ENCODE measurements at regions not wholly inside any gene's neighbourhood (a gene's known extent, or its start where the extent isn't known, plus 50 kb on each side); places are given as distances from the start of the nearest gene placed in this dataset.

GRCh38 chr3:194277104-194277785 lies 73.9 kb downstream of the CPN2 start:
- H3K27ac ChIP-seq = peak overlapping the region; percentile 79 to 87

GRCh38 chr3:194277786-194278130 lies 73.4 kb downstream of the CPN2 start:
- peak overlapping the region; percentile 79 to 87 for H3K27ac ChIP-seq
- H3K36me3 ChIP-seq = no peaks in the 10 kb centered on the region
- DNase-seq = peak; percentile 57 to 87
- H3K4me1 ChIP-seq = peaks cover 0 to 60% (median 50%) of the 10 kb centered on the region in 4 donors
- no peak for TF ChIP-seq CTCF (IDR thresholded peaks at IDR 0.05)
- intact Hi-C loops (cut with DNase I; ENCODE audit: low total_unique reads) = no loop called here
- no peaks in the 10 kb centered on the region for H3K27me3 ChIP-seq
- peak overlapping the region in 1 of 2 donors; percentile 10 for H3K4me3 ChIP-seq
- no peaks in the 10 kb centered on the region for H3K9me3 ChIP-seq

More at GRCh38 chr3:194277104-194277785, 73.9 kb downstream of the CPN2 start:
- intact Hi-C loops (cut with DNase I; ENCODE audit: low total_unique reads) = no loop called here
- Histone ChIP-seq H3K9me3 (no peaks in the 10 kb centered on the region), H3K27me3 (no peaks in the 10 kb centered on the region), H3K4me3 (peak overlapping the region in 1 of 2 donors; percentile 10), H3K36me3 (no peaks in the 10 kb centered on the region), H3K4me1 (peaks cover 0 to 62% (median 51%) of the 10 kb centered on the region in 4 donors)
- peak; percentile 68 to 91 for DNase-seq
- TF ChIP-seq CTCF (IDR thresholded peaks at IDR 0.05) = no peak

GRCh38 chr3:194278186-194278845 lies 72.8 kb downstream of the CPN2 start:
- no peak overlapping the region for H3K4me3 ChIP-seq
- TF ChIP-seq CTCF (IDR thresholded peaks at IDR 0.05) = no peak
- H3K27me3 ChIP-seq = no peaks in the 10 kb centered on the region
- intact Hi-C loops (cut with DNase I; ENCODE audit: low total_unique reads) = no loop called here
- peak; percentile 16 to 56 for DNase-seq
- H3K9me3 ChIP-seq = no peaks in the 10 kb centered on the region
- H3K36me3 ChIP-seq = no peaks in the 10 kb centered on the region
- H3K27ac ChIP-seq = peak overlapping the region; percentile 79 to 87
- peaks cover 0 to 60% (median 50%) of the 10 kb centered on the region in 4 donors for H3K4me1 ChIP-seq

GRCh38 chr3:194279101-194279500 lies 72.0 kb downstream of the CPN2 start:
- Histone ChIP-seq H3K4me3 (no peak overlapping the region), H3K27ac (no peak overlapping the region), H3K4me1 (peaks cover 0 to 57% (median 50%) of the 10 kb centered on the region in 4 donors), H3K27me3 (no peaks in the 10 kb centered on the region), H3K9me3 (no peaks in the 10 kb centered on the region), H3K36me3 (no peaks in the 10 kb centered on the region)
- TF ChIP-seq CTCF (IDR thresholded peaks at IDR 0.05) = no peak
- intact Hi-C loops (cut with DNase I; ENCODE audit: low total_unique reads) = no loop called here
- peak; percentile 13 to 53 for DNase-seq

GRCh38 chr3:194279701-194280360 lies 71.3 kb downstream of the CPN2 start:
- no peak overlapping the region for H3K27ac ChIP-seq
- H3K4me1 ChIP-seq = peaks cover 0 to 49% (median 45%) of the 10 kb centered on the region in 4 donors
- H3K9me3 ChIP-seq = no peaks in the 10 kb centered on the region
- peak; percentile 14 to 53 for DNase-seq
- no peak for TF ChIP-seq CTCF (IDR thresholded peaks at IDR 0.05)
- intact Hi-C loops (cut with DNase I; ENCODE audit: low total_unique reads) = no loop called here
- H3K36me3 ChIP-seq = no peaks in the 10 kb centered on the region
- H3K27me3 ChIP-seq = no peaks in the 10 kb centered on the region
- no peak overlapping the region for H3K4me3 ChIP-seq
